Upper lobe of left lung (tissue), 6 donors: ENCODE measurements at regions not wholly inside any gene's neighbourhood (a gene's known extent, or its start where the extent isn't known, plus 50 kb on each side); places are given as distances from the start of the nearest gene placed in this dataset.
A peak's percentile ranks its signal among the peaks of the same experiment; 100 is the strongest.

Source experiments
- ATAC-seq, 2 donors: fragments of 200-7000 bp; cut with Tn5 transposase; one replicate each; pipeline ENCODE4 v1.9.1; 2022; ENCODE audit warnings: mild to moderate bottlenecking in 2 of 2, moderate library complexity in 2 of 2; ENCODE audit not compliant: low FRiP score in 2 of 2
- DNase-seq, 2 donors: peaks; one replicate each; pipeline ENCODE4 v3.0.0-alpha.2; 2019 to 2020
- H3K27ac ChIP-seq, 4 donors: fragments of 200-600 bp; sonication (generic); one replicate each; pipeline ENCODE4 v1.5.1; 2016 to 2019
- H3K27me3 ChIP-seq, 4 donors: fragments of 200-600 bp; sonication (generic); one replicate each; pipeline ENCODE4 v1.5.1; 2017 to 2019
- H3K36me3 ChIP-seq, 4 donors: fragments of 200-600 bp; sonication (generic); one replicate each; pipeline ENCODE4 v1.5.1; 2016 to 2019
- H3K4me1 ChIP-seq, 4 donors: fragments of 200-600 bp; sonication (generic); one replicate each; pipeline ENCODE4 v1.5.1; 2018 to 2019
- H3K4me3 ChIP-seq, 4 donors: fragments of 200-600 bp; sonication (generic); one replicate each; pipeline ENCODE4 v1.5.1; 2017 to 2019; ENCODE audit warnings: mild to moderate bottlenecking in 2 of 4, moderate library complexity in 1 of 4
- H3K9me3 ChIP-seq, 4 donors: fragments of 200-600 bp; sonication (generic); one replicate each; pipeline ENCODE4 v1.5.1; 2018 to 2019
- EP300 ChIP-seq, 4 donors: sonication (generic); formaldehyde crosslinking; IDR thresholded peaks; one replicate each; pipeline ENCODE4 v1.5.1; 2017; ENCODE audit warnings: antibody characterized with exemption in 4 of 4, control low read depth in 2 of 4
- POLR2A ChIP-seq, 4 donors: fragments of 450-650 bp; IDR thresholded peaks; one replicate each; pipeline ENCODE4 v1.5.1; 2016 to 2017; ENCODE audit warnings: antibody characterized with exemption in 4 of 4, mild to moderate bottlenecking in 2 of 4
- POLR2AphosphoS5 ChIP-seq, 2 donors: sonication (generic); formaldehyde crosslinking; IDR thresholded peaks; one replicate each; pipeline ENCODE4 v1.5.1; 2017; ENCODE audit warnings: antibody characterized with exemption in 2 of 2
- WGBS, 2 donors: methylation state at CpG; one replicate each; pipeline ENCODE4 v1.1.5; 2017 to 2018; 5-methylcytosine and 5-hydroxymethylcytosine counted together
- TF ChIP-seq, protein P1 (sequence below), 6 experiments: fragments of 450-650 bp in 4 of 6; fragments of 200-600 bp in 2 of 6; sonication (generic) in 2 of 6; IDR thresholded peaks; one replicate each; pipeline ENCODE4 v1.5.1; 2016 to 2019; ENCODE audit warnings: antibody characterized with exemption in 6 of 6
- donor health status: DM: no; HTN: no; CAD: no; lungs with moderate emphysema.
- donor health status: DM: no; HTN: yes; CAD: no; lungs with severe emphysema.

DNA sequence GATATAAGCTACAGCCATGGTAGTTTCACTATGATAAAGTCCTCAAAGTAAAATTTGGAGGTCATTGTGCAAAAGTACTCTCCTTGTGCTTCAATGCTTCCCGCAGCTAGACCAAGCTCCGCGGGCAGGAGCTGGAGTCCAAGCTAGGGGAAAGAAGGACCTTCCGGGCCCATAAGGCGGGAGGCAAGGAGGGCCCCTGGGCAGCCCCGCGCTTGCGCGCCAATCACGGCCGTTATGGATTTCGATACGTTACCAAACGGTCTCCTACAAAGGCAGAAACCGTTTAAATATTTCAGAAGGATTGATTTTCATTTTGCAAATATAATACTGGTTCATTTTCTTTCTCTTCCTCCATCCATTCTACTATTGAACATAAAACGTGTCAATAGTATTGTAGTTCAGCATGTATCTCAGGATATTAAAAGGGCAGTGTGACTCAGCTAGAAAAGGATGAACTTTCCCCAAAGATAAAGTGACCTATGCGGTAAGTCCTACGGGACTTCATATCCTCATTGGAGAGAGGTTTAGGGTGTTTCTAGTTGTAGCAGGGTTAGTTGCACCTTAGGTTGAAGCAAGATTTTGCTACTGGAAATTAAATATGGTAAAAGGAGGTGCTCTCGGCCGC lies 128.0 kb downstream of the KIF20B start:
- Histone ChIP-seq H3K27me3 (no peaks in the 10 kb centered on the region), H3K4me3 (no peak overlapping the region), H3K36me3 (no peaks in the 10 kb centered on the region), H3K4me1 (no peaks in the 10 kb centered on the region), H3K9me3 (no peaks in the 10 kb centered on the region), H3K27ac (no peak overlapping the region)
- DNase-seq (peak in 1 of 2 donors; percentile 46), ATAC-seq (no peak)
- TF ChIP-seq EP300 (IDR thresholded peaks at IDR 0.05) (no peak), POLR2A (IDR thresholded peaks at IDR 0.05) (no peak), POLR2AphosphoS5 (IDR thresholded peaks at IDR 0.05) (no peak)
- TF ChIP-seq, protein P1, sequence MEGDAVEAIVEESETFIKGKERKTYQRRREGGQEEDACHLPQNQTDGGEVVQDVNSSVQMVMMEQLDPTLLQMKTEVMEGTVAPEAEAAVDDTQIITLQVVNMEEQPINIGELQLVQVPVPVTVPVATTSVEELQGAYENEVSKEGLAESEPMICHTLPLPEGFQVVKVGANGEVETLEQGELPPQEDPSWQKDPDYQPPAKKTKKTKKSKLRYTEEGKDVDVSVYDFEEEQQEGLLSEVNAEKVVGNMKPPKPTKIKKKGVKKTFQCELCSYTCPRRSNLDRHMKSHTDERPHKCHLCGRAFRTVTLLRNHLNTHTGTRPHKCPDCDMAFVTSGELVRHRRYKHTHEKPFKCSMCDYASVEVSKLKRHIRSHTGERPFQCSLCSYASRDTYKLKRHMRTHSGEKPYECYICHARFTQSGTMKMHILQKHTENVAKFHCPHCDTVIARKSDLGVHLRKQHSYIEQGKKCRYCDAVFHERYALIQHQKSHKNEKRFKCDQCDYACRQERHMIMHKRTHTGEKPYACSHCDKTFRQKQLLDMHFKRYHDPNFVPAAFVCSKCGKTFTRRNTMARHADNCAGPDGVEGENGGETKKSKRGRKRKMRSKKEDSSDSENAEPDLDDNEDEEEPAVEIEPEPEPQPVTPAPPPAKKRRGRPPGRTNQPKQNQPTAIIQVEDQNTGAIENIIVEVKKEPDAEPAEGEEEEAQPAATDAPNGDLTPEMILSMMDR (IDR thresholded peaks at IDR 0.05) = no peak
- WGBS, 2 donors = 95 to 97% methylated on average over 20 of the region's 20 CpGs

DNA sequence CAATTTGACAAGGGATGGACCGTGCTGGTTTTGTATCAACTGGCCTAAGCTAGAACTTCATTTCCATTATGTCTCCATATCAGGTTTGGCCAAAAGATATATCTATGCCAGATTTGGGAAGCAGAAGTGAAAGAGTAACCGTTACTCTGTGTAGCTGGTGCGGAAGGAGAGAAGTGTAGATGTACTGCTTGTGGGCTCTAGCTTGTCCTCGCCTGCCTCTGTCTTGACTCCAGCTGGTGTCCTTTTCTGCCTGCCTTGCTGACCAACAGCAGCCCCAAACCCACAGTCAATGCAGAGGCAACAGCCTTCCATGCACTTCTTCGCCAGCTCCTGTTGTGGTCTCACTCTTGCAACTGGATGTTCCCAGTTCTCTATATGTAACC lies 128.5 kb downstream of the KIF20B start:
- no peak overlapping the region for H3K4me3 ChIP-seq
- H3K36me3 ChIP-seq = no peaks in the 10 kb centered on the region
- no peaks in the 10 kb centered on the region for H3K9me3 ChIP-seq
- WGBS, 2 donors = 82 to 98% methylated on average over 5 of the region's 5 CpGs
- peak in 1 of 2 donors; percentile 32 for ATAC-seq
- no peak overlapping the region for H3K27ac ChIP-seq
- no peaks in the 10 kb centered on the region for H3K4me1 ChIP-seq
- TF ChIP-seq POLR2AphosphoS5 (IDR thresholded peaks at IDR 0.05) (no peak), EP300 (IDR thresholded peaks at IDR 0.05) (no peak), POLR2A (IDR thresholded peaks at IDR 0.05) (no peak)
- TF ChIP-seq, protein P1 (IDR thresholded peaks at IDR 0.05) = no peak
- H3K27me3 ChIP-seq = no peaks in the 10 kb centered on the region
- DNase-seq = no peak

DNA sequence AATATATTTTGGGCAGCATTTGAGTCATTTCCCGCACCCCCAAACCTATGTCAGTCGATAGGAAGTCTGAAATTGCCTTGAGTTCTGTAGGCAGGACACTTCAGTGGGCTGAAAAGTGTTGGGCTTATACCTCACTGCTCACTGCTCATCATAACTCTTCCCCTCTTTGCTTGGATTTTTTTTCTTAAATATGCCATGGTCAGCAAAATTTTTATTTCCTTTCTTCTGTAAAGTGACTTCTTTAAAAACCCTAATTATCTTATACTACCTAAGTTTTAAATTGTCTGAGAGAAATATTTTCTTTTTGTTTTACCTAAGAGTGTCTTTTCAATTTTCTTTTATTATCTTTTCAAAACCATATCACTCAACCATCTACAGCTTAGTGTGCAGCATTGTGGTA lies 129.2 kb downstream of the KIF20B start:
- TF ChIP-seq, protein P1 (IDR thresholded peaks at IDR 0.05) = no peak
- no peak for TF ChIP-seq POLR2AphosphoS5 (IDR thresholded peaks at IDR 0.05)
- H3K27me3 ChIP-seq = no peaks in the 10 kb centered on the region
- ATAC-seq (no peak), DNase-seq (no peak)
- no peak overlapping the region for H3K27ac ChIP-seq
- WGBS, 2 donors = 91 to 92% methylated on average over 2 of the region's 2 CpGs
- H3K4me1 ChIP-seq = no peaks in the 10 kb centered on the region
- no peak overlapping the region for H3K4me3 ChIP-seq
- no peaks in the 10 kb centered on the region for H3K9me3 ChIP-seq
- no peaks in the 10 kb centered on the region for H3K36me3 ChIP-seq

DNA sequence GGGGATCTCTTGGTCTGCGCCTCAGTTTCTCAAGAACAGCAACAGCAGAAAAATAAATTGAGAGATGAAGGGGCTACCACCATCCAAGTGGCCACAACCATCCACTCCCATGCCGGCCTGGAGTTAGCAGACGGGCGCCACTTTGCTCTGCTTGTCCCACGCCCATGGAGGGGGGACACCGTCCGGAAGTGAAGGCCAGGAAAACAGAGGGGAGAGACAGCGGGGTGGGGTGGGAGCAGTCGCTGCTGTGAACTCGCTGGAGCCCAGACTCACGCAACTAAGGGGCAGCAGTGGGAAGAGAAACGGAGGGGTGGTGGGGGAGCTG lies 135.4 kb downstream of the KIF20B start:
- TF ChIP-seq POLR2A (IDR thresholded peaks at IDR 0.05) = no peak
- TF ChIP-seq, protein P1 (IDR thresholded peaks at IDR 0.05) = no peak
- no peak for TF ChIP-seq EP300 (IDR thresholded peaks at IDR 0.05)
- no peak for TF ChIP-seq POLR2AphosphoS5 (IDR thresholded peaks at IDR 0.05)
- H3K4me3 ChIP-seq = peak overlapping the region; percentile 15 to 79 (median 64)
- H3K27me3 ChIP-seq = no peaks in the 10 kb centered on the region
- peaks cover 3 to 10% (median 5%) of the 10 kb centered on the region in 4 donors for H3K4me1 ChIP-seq
- ATAC-seq (peak in 1 of 2 donors; percentile 52), DNase-seq (no peak)
- H3K9me3 ChIP-seq = no peaks in the 10 kb centered on the region
- H3K36me3 ChIP-seq = no peaks in the 10 kb centered on the region
- peak overlapping the region; percentile 15 to 76 (median 62) for H3K27ac ChIP-seq
- WGBS, 2 donors = 22 to 43% methylated on average over 11 to 12 of the region's 12 CpGs
